GM12878 (cell line): ENCODE measurements at regions not wholly inside any gene's neighbourhood (a gene's known extent, or its start where the extent isn't known, plus 50 kb on each side); places are given as distances from the start of the nearest gene placed in this dataset.

ENCODE experiments used
- E4F1 ChIP-seq: fragments of 450-650 bp; IDR thresholded peaks from 2 replicates; pipeline ENCODE4 v1.6.1; 2018; ENCODE audit warnings: borderline replicate concordance, mild to moderate bottlenecking; ENCODE audit not compliant: partially characterized antibody
- ELK1 ChIP-seq: IDR thresholded peaks from 2 replicates; pipeline ENCODE4 v1.6.1; 2012; ENCODE audit warnings: low read depth, low read length, improper control_type of control experiment
- EZH2 ChIP-seq: IDR thresholded peaks from 2 replicates; pipeline ENCODE4 v1.6.1; 2012; ENCODE audit warnings: low read depth, mild to moderate bottlenecking, control low read depth, inconsistent platforms, low read length, borderline replicate concordance; ENCODE audit not compliant: control insufficient read depth
- HDAC6 ChIP-seq: fragments of 200-600 bp; sonication (generic); IDR thresholded peaks from one replicate; pipeline ENCODE4 v1.8.0; 2017; ENCODE audit warnings: antibody characterized with exemption; ENCODE audit not compliant: unreplicated experiment
- IRF4 ChIP-seq: IDR thresholded peaks from 2 replicates; pipeline ENCODE4 v1.6.1; 2011; ENCODE audit warnings: low read depth, low read length
- MTA3 ChIP-seq: IDR thresholded peaks from 2 replicates; pipeline ENCODE4 v1.6.1; 2012; ENCODE audit warnings: low read length, inconsistent platforms, borderline replicate concordance
- NFYB ChIP-seq: IDR thresholded peaks from 2 replicates; pipeline ENCODE4 v1.6.1; 2011; ENCODE audit warnings: low read depth, mild to moderate bottlenecking, low read length, improper control_type of control experiment, moderate library complexity; ENCODE audit not compliant: insufficient read depth
- POLR2A ChIP-seq: IDR thresholded peaks from 2 replicates; pipeline ENCODE4 v1.6.1; 2011; ENCODE audit warnings: low read depth, mild to moderate bottlenecking, low read length
- TF ChIP-seq, protein P1 (sequence below), 3 experiments: IDR thresholded peaks in 2 of 3; conservative IDR thresholded peaks in 1 of 3; 2 replicates each; pipeline ENCODE4 v1.5.1; 2011; ENCODE audit warnings: low read depth in 3 of 3, low read length in 3 of 3, mild to moderate bottlenecking in 3 of 3, control low read depth in 2 of 3, moderate library complexity in 2 of 3, inconsistent platforms in 1 of 3, mixed read lengths in 1 of 3; ENCODE audit not compliant: control insufficient read depth in 2 of 3, insufficient read depth in 1 of 3; ENCODE audit errors: extremely low read depth in 1 of 3
- TF ChIP-seq, protein P2 (sequence below): fragments of 450-650 bp; IDR thresholded peaks from 2 replicates; pipeline ENCODE4 v1.6.1; 2018; ENCODE audit warnings: mild to moderate bottlenecking, low read depth, moderate library complexity; ENCODE audit not compliant: partially characterized antibody
- TF ChIP-seq, protein P3 (sequence below): IDR thresholded peaks from 2 replicates; pipeline ENCODE4 v1.6.1; 2011; ENCODE audit warnings: mild to moderate bottlenecking, low read depth, low read length, moderate library complexity; ENCODE audit not compliant: insufficient replicate concordance

DNA sequence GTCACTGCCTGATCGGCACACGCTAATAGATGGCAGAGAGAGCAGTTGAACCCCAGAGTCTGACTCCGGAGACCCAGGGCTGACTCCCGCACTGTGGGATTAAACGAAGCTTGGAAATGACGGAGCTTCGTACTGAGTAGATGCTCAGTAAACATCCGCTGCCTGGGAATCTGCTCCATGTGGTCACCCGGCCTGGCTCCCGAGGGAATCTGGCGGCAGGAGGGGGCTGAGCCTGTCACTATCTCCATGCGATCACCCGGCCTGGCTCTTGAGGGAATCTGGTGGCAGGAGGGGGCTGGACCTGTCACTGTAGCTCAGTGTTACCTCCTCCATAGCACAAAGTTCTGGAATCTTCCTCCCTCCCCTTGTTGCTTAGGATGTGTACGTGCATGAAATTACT is 139.7 kb upstream of the CIBAR2 start:
- TF ChIP-seq, protein P1, sequence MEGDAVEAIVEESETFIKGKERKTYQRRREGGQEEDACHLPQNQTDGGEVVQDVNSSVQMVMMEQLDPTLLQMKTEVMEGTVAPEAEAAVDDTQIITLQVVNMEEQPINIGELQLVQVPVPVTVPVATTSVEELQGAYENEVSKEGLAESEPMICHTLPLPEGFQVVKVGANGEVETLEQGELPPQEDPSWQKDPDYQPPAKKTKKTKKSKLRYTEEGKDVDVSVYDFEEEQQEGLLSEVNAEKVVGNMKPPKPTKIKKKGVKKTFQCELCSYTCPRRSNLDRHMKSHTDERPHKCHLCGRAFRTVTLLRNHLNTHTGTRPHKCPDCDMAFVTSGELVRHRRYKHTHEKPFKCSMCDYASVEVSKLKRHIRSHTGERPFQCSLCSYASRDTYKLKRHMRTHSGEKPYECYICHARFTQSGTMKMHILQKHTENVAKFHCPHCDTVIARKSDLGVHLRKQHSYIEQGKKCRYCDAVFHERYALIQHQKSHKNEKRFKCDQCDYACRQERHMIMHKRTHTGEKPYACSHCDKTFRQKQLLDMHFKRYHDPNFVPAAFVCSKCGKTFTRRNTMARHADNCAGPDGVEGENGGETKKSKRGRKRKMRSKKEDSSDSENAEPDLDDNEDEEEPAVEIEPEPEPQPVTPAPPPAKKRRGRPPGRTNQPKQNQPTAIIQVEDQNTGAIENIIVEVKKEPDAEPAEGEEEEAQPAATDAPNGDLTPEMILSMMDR (IDR thresholded peaks at IDR 0.05 in 2 of 3, conservative IDR thresholded peaks at IDR 0.05 in 1 of 3; ENCODE audit: control insufficient read depth in 2 of 3, extremely low read depth in 1 of 3, insufficient read depth in 1 of 3, low read depth in 3 of 3, low read length in 3 of 3), result no peak
- no peak for TF ChIP-seq POLR2A
- TF ChIP-seq ELK1, result no peak
- TF ChIP-seq, protein P2, sequence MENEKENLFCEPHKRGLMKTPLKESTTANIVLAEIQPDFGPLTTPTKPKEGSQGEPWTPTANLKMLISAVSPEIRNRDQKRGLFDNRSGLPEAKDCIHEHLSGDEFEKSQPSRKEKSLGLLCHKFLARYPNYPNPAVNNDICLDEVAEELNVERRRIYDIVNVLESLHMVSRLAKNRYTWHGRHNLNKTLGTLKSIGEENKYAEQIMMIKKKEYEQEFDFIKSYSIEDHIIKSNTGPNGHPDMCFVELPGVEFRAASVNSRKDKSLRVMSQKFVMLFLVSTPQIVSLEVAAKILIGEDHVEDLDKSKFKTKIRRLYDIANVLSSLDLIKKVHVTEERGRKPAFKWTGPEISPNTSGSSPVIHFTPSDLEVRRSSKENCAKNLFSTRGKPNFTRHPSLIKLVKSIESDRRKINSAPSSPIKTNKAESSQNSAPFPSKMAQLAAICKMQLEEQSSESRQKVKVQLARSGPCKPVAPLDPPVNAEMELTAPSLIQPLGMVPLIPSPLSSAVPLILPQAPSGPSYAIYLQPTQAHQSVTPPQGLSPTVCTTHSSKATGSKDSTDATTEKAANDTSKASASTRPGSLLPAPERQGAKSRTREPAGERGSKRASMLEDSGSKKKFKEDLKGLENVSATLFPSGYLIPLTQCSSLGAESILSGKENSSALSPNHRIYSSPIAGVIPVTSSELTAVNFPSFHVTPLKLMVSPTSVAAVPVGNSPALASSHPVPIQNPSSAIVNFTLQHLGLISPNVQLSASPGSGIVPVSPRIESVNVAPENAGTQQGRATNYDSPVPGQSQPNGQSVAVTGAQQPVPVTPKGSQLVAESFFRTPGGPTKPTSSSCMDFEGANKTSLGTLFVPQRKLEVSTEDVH, result no peak
- TF ChIP-seq HDAC6, result no peak
- TF ChIP-seq NFYB, result no peak
- TF ChIP-seq, protein P3, sequence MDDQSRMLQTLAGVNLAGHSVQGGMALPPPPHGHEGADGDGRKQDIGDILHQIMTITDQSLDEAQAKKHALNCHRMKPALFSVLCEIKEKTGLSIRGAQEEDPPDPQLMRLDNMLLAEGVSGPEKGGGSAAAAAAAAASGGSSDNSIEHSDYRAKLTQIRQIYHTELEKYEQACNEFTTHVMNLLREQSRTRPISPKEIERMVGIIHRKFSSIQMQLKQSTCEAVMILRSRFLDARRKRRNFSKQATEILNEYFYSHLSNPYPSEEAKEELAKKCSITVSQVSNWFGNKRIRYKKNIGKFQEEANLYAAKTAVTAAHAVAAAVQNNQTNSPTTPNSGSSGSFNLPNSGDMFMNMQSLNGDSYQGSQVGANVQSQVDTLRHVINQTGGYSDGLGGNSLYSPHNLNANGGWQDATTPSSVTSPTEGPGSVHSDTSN, result no peak
- no peak for TF ChIP-seq IRF4
- no peak for TF ChIP-seq EZH2
- no peak for TF ChIP-seq E4F1
- no peak for TF ChIP-seq MTA3
